ENCODE measurements at regions not wholly inside any gene's neighbourhood (a gene's known extent, or its start where the extent isn't known, plus 50 kb on each side); places are given as distances from the start of the nearest gene placed in this dataset.
"Not testable (repeated sequence)": the region's sequence is repeated elsewhere in the genome, so short reads cannot be mapped to it uniquely, and the experiment has no call there.

DNA sequence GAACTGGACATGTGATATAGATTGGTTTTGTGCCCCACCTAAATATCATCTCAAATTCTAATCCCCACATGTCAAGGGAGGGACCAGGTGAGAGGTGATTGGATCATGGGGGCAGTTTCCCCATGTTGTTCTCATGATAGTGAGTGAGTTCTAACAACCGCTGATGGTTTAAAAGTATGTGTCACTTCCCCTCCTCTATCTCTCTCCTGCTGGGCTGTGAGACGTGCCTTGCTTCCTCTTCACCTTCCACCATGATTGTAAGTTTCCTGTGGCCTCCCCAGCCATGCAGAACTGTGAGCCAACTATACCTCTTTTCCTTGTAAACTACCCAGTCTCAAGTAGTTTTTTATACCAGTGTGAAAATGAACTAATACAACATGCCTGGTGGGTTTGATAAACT, 1122.5 kb downstream of the TMEM121 start:
- not testable (repeated sequence) for DNase-seq (ENCODE audit: low read depth in 2 of 2)

- no peak for DNase-seq (ENCODE audit: low read depth in 2 of 2)
These were observed 1124.6 kb downstream of the TMEM121 start for GRCh38 chr14:106651016-106651415.

DNA sequence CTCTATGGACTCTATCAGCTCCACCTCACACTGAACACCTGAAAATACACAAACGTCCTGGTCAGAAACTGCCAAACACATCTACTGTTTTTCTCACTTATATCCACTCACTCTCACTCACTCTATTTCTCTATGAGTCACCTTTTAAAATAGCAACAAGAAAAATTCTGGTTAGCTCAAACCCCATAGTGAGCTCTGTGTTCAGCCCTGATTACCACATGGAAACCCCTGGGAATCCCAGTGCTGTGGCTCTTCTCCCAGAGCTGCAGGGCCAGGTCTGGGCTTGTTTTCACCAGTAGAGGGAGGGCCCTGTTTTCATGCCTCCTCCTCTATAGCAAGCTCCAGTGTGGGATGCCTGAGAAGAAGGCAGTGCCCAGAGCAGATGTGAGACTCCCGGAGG, 1126.1 kb downstream of the TMEM121 start:
- DNase-seq (ENCODE audit: low read depth in 2 of 2) = no peak

DNA sequence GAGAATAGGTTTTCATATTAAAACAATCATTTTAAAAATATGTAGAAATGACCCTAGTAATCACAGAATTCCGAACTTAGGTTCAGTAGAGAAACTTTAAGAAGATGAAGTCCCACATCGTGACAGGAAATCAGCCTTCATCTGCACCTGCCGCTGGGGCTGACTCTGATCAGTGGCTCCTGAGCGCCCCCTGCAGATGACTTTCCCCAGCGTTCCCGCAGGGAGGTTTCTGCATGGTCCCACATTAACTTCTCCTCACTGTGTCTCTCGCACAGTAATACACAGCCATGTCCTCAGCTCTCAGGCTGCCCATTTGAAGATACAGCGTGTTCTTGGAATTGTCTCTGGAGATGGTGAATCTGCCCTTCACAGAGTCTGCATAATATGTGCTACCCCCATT, 1131.1 kb downstream of the TMEM121 start:
- peak; percentile 55 to 62 for DNase-seq (ENCODE audit: low read depth in 2 of 2)

- not testable (repeated sequence) for DNase-seq (ENCODE audit: low read depth in 2 of 2)
These were observed 1131.9 kb downstream of the TMEM121 start for GRCh38 chr14:106658066-106658860.

DNA sequence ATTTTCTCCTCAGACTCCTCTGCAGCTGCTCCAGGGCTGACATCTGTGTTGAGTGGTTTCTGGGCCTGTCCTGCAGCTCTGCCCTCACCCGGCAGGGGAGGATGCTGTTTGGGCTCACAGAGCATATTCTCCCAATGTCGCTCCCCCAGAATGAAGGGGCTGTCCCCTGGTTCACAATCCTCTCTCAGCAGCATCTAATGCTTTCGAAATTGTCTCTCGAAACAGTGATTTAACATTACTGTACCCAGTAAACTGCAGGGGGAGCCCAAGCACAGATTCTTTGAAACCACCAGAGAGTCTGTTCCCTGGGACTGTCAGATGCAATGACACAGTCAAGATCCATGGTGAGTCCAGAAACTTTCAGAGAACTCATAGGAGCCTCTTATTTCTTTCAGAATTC, 1135.2 kb downstream of the TMEM121 start:
- peak; percentile 7 to 48 for DNase-seq (ENCODE audit: low read depth in 2 of 2)

- DNase-seq (ENCODE audit: low read depth in 2 of 2) = no peak
These were observed 1136.7 kb downstream of the TMEM121 start for GRCh38 chr14:106662936-106663550.

DNA sequence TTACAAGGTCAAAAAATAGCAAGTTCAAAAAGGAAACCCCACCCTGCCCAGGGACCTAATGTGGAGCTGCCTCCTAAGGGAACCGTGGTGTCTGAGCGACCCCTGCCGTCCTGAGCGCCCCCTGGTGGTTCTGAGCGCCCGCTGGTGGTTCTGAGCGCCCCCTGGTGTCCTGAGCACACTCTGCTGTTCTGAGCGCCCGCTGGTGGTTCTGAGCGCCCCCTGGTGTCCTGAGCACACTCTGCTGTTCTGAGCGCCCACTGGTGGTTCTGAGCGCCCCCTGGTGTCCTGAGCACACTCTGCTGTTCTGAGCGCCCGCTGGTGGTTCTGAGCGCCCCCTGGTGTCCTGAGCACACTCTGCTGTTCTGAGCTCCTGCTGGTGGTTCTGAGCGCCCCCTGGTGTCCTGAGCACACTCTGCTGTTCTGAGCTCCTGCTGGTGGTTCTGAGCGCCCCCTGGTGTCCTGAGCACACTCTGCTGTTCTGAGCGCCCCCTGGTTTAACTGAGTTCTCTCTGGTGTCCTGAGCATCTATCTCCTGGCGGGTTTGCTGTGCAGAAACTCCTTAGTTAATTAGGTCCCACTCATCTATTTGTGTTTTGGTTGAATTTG, 1137.5 kb downstream of the TMEM121 start:
- peak; percentile 42 to 49 for DNase-seq (ENCODE audit: low read depth in 2 of 2)

DNA sequence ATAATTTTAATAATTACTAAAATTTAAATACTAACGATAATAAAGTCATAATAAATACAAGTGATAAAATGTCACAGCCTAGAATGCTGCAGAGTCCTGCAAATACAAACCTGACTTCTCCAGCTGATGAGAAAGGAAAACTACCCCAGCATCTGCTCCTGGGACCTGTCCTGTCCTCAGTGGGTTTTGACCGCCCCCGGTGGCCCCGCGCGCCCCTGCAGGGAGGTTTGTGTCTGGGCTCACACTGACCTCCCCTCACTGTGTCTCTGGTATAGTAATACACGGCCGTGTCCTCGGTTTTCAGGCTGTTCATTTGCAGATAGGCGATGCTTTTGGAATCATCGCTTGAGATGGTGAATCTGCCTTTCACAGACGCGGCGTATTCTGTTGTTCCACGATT, 1139.4 kb downstream of the TMEM121 start:
- DNase-seq (ENCODE audit: low read depth in 2 of 2) = peak in 1 of 2 donors; percentile 23

DNA sequence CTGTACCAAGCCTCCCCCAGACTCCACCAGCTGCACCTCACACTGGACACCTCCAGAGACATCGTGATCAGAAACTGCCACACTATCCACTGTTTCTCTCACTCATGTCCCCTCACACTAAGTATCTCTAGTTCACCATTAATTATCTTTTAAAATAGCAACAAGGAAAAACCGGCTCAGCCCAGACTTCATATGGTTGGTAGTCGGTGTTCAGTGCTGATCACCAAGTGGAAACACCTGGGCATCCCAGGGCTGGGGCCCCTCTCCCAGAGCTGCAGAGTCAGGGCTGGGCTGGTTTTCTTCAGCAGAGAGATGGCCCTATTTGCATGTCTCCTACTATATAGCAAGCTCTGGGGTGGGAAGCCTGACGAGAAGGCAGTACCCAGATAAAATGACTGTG, 1140.0 kb downstream of the TMEM121 start:
- no peak for DNase-seq (ENCODE audit: low read depth in 2 of 2)

GRCh38 chr14:106670011-106670410, 1143.6 kb downstream of the TMEM121 start:
- no peak for DNase-seq (ENCODE audit: low read depth in 2 of 2)

DNA sequence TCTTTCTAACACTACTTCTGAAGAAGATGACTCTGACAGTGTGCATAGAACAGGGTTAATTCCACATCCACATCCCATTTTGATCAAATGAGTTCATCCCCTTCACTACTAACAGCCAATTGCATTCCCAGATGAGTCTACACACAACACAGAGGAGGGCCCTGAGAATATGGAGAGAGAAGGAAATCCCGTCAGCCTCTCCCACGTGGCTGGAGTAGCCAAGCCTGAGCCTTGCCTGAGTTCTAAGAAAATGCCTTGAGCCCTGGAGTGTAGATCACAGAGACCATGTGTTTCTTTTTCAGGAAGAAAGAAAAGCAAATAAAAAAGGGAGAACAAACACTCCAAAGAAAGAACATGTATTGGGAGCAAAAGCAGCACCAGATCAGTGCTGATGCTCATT, 1147.7 kb downstream of the TMEM121 start:
- DNase-seq (ENCODE audit: low read depth in 2 of 2) = not testable (repeated sequence)

DNA sequence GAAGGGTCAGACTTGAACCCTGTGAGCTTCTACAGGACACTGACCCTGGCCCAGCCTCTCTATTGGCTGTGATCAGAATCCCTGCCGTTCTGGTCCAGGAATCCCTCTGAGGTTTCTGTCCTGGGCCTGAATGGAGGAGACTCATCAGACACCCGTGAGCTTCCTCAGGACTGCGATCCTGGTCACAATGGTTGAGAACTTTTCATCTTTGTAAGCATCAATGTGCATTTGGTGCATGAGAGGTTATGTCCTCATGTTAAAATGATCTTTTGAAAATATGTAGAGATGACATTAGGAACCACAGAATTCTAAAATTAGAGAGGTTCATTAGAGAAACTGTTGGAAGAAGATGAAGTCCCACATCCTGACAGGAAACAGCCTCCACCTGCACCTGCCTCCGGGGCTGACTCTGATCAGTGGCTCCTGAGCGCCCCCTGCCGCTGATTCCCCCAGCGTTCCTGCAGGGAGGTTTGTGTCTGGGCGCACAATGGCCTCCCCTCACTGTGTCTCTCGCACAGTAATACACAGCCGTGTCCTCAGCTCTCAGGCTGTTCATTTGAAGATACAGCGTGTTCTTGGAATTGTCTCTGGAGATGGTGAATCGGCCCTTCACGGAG, 1148.2 kb downstream of the TMEM121 start:
- peak; percentile 47 to 64 for DNase-seq (ENCODE audit: low read depth in 2 of 2)

DNA sequence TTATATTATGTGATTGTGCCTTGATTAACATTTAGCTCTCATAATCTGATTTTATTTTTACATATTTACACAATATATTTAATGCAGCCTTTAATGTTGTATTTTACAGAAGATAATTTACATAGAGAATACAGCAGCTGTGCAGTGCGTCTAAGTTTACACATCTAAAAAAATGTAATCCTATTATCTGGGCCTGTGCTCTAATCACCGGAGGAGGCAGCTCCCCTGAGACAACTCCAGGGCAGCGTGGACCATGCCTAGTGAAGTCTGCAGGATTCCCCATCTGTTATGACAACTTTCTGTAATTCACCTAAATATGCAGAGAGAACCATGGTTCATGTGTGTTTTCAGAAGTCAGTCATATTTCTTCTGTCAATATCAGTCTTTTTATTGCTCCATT, 1149.3 kb downstream of the TMEM121 start:
- not testable (repeated sequence) for DNase-seq (ENCODE audit: low read depth in 2 of 2)

GRCh38 chr14:106679776-106680175, 1153.4 kb downstream of the TMEM121 start:
- DNase-seq (ENCODE audit: low read depth in 2 of 2) = no peak

DNA sequence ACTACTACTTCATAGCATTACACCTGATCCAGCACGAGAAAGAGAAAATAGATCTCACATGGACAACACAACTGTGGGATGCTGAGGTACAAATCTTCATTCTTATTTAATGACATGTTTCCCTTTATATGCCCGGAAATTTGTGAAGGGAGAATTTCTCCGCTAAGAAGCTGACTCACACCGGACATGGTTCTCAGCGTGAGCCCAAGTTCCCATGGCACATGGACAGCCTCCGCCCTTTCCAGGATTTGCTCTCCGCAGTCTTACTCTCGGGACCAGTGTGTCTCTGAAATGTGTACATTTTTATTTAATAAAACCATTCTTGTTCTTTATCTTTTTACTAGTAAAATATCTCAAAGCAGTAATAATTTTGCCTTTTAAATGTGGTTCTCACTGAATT, 1154.8 kb downstream of the TMEM121 start:
- DNase-seq (ENCODE audit: low read depth in 2 of 2) = no peak

DNA sequence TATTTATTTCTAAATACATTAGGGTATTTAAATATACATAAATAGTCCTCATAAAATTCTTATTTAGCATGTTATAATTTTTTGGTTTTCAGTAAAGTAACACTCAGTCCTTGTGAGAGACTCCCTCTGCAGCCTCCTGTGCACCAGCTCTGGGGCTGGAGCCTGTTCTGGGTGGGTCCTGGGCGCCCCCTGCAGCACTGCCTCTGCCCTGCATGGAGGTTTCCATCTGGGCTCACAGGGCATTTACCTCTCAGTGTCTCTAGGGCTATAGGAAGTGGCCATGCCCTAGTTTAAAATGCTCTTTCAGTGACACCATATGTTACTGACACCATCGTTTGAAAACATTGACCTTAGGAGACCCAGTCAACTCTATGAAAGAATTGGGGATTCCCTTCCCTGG, 1155.2 kb downstream of the TMEM121 start:
- no peak for DNase-seq (ENCODE audit: low read depth in 2 of 2)

DNA sequence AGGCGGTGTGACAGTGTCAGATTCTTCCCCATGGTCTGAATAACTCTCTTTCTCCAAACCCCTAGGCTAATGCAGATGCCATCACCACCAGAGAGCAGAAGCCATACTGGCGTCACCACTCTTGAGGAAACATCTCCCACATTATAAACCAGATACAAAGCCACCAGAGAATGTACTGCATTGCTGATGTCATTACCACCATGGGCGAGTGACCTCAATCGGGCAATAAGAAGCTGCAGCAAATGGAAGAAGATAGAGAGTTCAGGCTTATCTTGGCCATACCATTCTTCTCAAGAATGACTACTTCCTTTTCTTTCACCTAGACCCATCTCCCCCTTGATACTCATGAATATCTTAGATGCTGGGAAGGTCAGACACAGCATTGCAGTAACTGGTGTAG, 1157.2 kb downstream of the TMEM121 start:
- DNase-seq (ENCODE audit: low read depth in 2 of 2) = no peak

DNA sequence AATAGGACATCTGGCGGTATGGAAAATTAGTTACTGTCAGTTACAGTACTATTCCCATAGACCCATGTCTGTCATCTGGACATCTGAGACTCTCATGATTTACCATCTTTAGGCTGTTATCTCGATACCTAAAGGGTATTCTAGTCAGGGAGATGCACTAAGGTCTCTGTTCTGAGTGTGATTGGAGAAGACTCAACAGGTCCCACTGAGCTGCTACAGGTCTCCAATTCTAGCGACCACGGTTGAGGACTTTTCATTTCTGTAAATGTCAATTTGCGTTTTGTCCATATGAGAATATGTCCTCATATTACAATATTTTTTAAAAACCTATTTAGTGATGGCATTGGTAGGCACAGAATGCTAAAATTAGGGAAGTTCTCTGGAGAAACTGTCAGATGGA, 1160.2 kb downstream of the TMEM121 start:
- no peak for DNase-seq (ENCODE audit: low read depth in 2 of 2)

- no peak for DNase-seq (ENCODE audit: low read depth in 2 of 2)
These were observed 1164.0 kb downstream of the TMEM121 start for GRCh38 chr14:106690333-106690891.

GRCh38 chr14:106691601-106692291, 1165.4 kb downstream of the TMEM121 start:
- DNase-seq (ENCODE audit: low read depth in 2 of 2) = peak; percentile 36 to 46
